ENCODE measurements at regions not wholly inside any gene's neighbourhood (a gene's known extent, or its start where the extent isn't known, plus 50 kb on each side); places are given as distances from the start of the nearest gene placed in this dataset.
"Not testable (repeated sequence)": the region's sequence is repeated elsewhere in the genome, so short reads cannot be mapped to it uniquely, and the experiment has no call there.

- DNase-seq (ENCODE audit: low read depth in 3 of 3, low spot score in 2 of 3), result no peak
Measured at GRCh38 chr18:10076502-10077030, 162.8 kb downstream of the VAPA start.

- DNase-seq (ENCODE audit: low read depth in 3 of 3, low spot score in 2 of 3), result no peak
Measured at GRCh38 chr18:10077986-10078385, 164.2 kb downstream of the VAPA start.

- DNase-seq (ENCODE audit: low read depth in 3 of 3, low spot score in 2 of 3), result no peak
Measured at GRCh38 chr18:10080372-10080771, 166.6 kb downstream of the VAPA start.

- DNase-seq (ENCODE audit: low read depth in 3 of 3, low spot score in 2 of 3), result no peak
Measured at GRCh38 chr18:10081492-10081891, 167.7 kb downstream of the VAPA start.

- DNase-seq (ENCODE audit: low read depth in 3 of 3, low spot score in 2 of 3), result no peak
Measured at GRCh38 chr18:10085416-10085815, 171.6 kb downstream of the VAPA start.

- DNase-seq (ENCODE audit: low read depth in 3 of 3, low spot score in 2 of 3), result no peak
Measured at GRCh38 chr18:10085876-10086275, 172.1 kb downstream of the VAPA start.

- DNase-seq (ENCODE audit: low read depth in 3 of 3, low spot score in 2 of 3), result no peak
Measured at GRCh38 chr18:10086458-10087210, 172.8 kb downstream of the VAPA start.

- no peak for DNase-seq (ENCODE audit: low read depth in 3 of 3, low spot score in 2 of 3)
Measured at GRCh38 chr18:10088734-10089133, 174.9 kb downstream of the VAPA start.

GRCh38 chr18:10089881-10090280 is 176.1 kb downstream of the VAPA start:
- DNase-seq (ENCODE audit: low read depth in 3 of 3, low spot score in 2 of 3), result no peak

GRCh38 chr18:10090668-10091067 is 176.9 kb downstream of the VAPA start:
- DNase-seq (ENCODE audit: low read depth in 3 of 3, low spot score in 2 of 3), result no peak

- no peak for DNase-seq (ENCODE audit: low read depth in 3 of 3, low spot score in 2 of 3)
Measured at GRCh38 chr18:10093445-10093844, 179.6 kb downstream of the VAPA start.

GRCh38 chr18:10094154-10094553 is 180.3 kb downstream of the VAPA start:
- no peak for DNase-seq (ENCODE audit: low read depth in 3 of 3, low spot score in 2 of 3)

- no peak for DNase-seq (ENCODE audit: low read depth in 3 of 3, low spot score in 2 of 3)
Measured at GRCh38 chr18:10094655-10095054, 180.8 kb downstream of the VAPA start.

GRCh38 chr18:10095356-10095755 is 181.5 kb downstream of the VAPA start:
- DNase-seq (ENCODE audit: low read depth in 3 of 3, low spot score in 2 of 3), result no peak

- DNase-seq (ENCODE audit: low read depth in 3 of 3, low spot score in 2 of 3), result no peak
Measured at GRCh38 chr18:10099539-10100140, 185.8 kb downstream of the VAPA start.

GRCh38 chr18:10100196-10100595 is 186.4 kb downstream of the VAPA start:
- DNase-seq (ENCODE audit: low read depth in 3 of 3, low spot score in 2 of 3), result no peak

GRCh38 chr18:10100941-10101701 is 187.3 kb downstream of the VAPA start:
- no peak for DNase-seq (ENCODE audit: low read depth in 3 of 3, low spot score in 2 of 3)

- no peak for DNase-seq (ENCODE audit: low read depth in 3 of 3, low spot score in 2 of 3)
Measured at GRCh38 chr18:10101729-10102128, 187.9 kb downstream of the VAPA start.

GRCh38 chr18:10105118-10105517 is 191.3 kb downstream of the VAPA start:
- DNase-seq (ENCODE audit: low read depth in 3 of 3, low spot score in 2 of 3), result not testable (repeated sequence)

GRCh38 chr18:10111191-10111590 is 197.4 kb downstream of the VAPA start:
- no peak for DNase-seq (ENCODE audit: low read depth in 3 of 3, low spot score in 2 of 3)

GRCh38 chr18:10111944-10112343 is 198.1 kb downstream of the VAPA start:
- no peak for DNase-seq (ENCODE audit: low read depth in 3 of 3, low spot score in 2 of 3)

All from right renal cortex interstitium (tissue), 3 donors.